ENCODE measurements at regions not wholly inside any gene's neighbourhood (a gene's known extent, or its start where the extent isn't known, plus 50 kb on each side); places are given as distances from the start of the nearest gene placed in this dataset.

DNA sequence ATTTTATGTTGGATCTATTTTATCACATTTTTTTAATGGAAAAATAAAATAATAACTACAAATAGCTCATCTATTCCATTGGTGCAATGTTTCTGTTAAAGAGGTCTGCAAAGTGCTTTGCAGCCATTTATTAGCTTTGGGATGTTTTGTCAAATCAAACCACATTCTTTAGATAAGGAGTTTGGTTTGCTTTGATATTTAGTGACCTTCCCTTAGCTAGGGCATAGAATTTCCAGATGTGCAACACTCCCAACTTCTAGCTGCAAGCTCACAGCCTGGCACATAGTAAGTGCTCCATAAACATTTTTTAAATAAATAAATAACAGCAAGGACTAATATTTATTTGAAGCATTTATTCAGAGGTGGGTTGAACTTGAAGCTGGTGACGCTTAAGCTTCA, 80.4 kb upstream of the ARHGAP29 start:
- H3K27me3 ChIP-seq (ENCODE audit: insufficient read depth, low read length), result no peaks in the 10 kb centered on the region
- H3K79me1 ChIP-seq (ENCODE audit: low read length), result peaks cover 3% of the 10 kb centered on the region
- no peak overlapping the region for H2BK12ac ChIP-seq (ENCODE audit: low read length)
- no peak overlapping the region for H3K4me2 ChIP-seq (ENCODE audit: low read length)
- H3K27ac ChIP-seq (ENCODE audit: low read depth, low read length), result no peak overlapping the region
- no peak overlapping the region for H3K14ac ChIP-seq (ENCODE audit: low read length)
- no peaks in the 10 kb centered on the region for H3K36me3 ChIP-seq (ENCODE audit: control insufficient read depth in 1 of 2, insufficient read depth in 2 of 2, low read length in 2 of 2)
- no peak overlapping the region for H4K8ac ChIP-seq (ENCODE audit: low read depth, low read length)
- no peak overlapping the region for H3K4me3 ChIP-seq (ENCODE audit: low read depth, low read length)
- H3K9ac ChIP-seq (ENCODE audit: low read length), result no peak overlapping the region
- H4K12ac ChIP-seq (ENCODE audit: low read depth, low read length), result no peak overlapping the region
- no peak overlapping the region for H2AK5ac ChIP-seq (ENCODE audit: low read length)
- H2BK5ac ChIP-seq (ENCODE audit: low read depth, low read length, poor library complexity), result no peak overlapping the region
- no peak overlapping the region for H2AFZ ChIP-seq (ENCODE audit: insufficient read depth, low read length, poor library complexity)
- H3K23ac ChIP-seq (ENCODE audit: low read length), result no peak overlapping the region
- no peak overlapping the region for H2BK120ac ChIP-seq (ENCODE audit: insufficient read depth, low read length, poor library complexity)
- H3K79me2 ChIP-seq (ENCODE audit: control insufficient read depth, insufficient read depth, low read length, poor library complexity), result no peaks in the 10 kb centered on the region
- no peak overlapping the region for H4K91ac ChIP-seq (ENCODE audit: low read depth, low read length)
- WGBS (ENCODE audit: extremely low coverage, insufficient coverage, insufficient read length), result no CpG with 5 or more reads among the region's 1 CpG
- peaks cover 1 to 4% of the 10 kb centered on the region in 2 experiments for H3K4me1 ChIP-seq (ENCODE audit: control insufficient read depth in 1 of 2, insufficient read depth in 2 of 2, low read length in 2 of 2)
- H3K4ac ChIP-seq (ENCODE audit: low read depth, low read length), result no peak overlapping the region
- no peaks in the 10 kb centered on the region for H3K9me3 ChIP-seq (ENCODE audit: insufficient read depth, low read depth, low read length)
- no peak overlapping the region for H3K18ac ChIP-seq (ENCODE audit: low read length)
- no peak for DNase-seq

- Histone ChIP-seq H3K79me2 (ENCODE audit: control insufficient read depth, insufficient read depth, low read length, poor library complexity) (no peaks in the 10 kb centered on the region), H3K4me1 (ENCODE audit: control insufficient read depth in 1 of 2, insufficient read depth in 2 of 2, low read length in 2 of 2) (peaks cover 0 to 2% of the 10 kb centered on the region in 2 experiments), H3K79me1 (ENCODE audit: low read length) (peaks cover 2% of the 10 kb centered on the region), H2BK12ac (ENCODE audit: low read length) (no peak overlapping the region), H2BK5ac (ENCODE audit: low read depth, low read length, poor library complexity) (no peak overlapping the region), H2AFZ (ENCODE audit: insufficient read depth, low read length, poor library complexity) (no peak overlapping the region), H3K9ac (ENCODE audit: low read length) (no peak overlapping the region), H3K27ac (ENCODE audit: low read depth, low read length) (no peak overlapping the region), H3K14ac (ENCODE audit: low read length) (no peak overlapping the region), H2BK120ac (ENCODE audit: insufficient read depth, low read length, poor library complexity) (no peak overlapping the region), H4K8ac (ENCODE audit: low read depth, low read length) (no peak overlapping the region), H3K36me3 (ENCODE audit: control insufficient read depth in 1 of 2, insufficient read depth in 2 of 2, low read length in 2 of 2) (no peaks in the 10 kb centered on the region), H4K12ac (ENCODE audit: low read depth, low read length) (no peak overlapping the region), H3K4ac (ENCODE audit: low read depth, low read length) (no peak overlapping the region), H3K4me2 (ENCODE audit: low read length) (no peak overlapping the region), H2AK5ac (ENCODE audit: low read length) (no peak overlapping the region), H3K23ac (ENCODE audit: low read length) (no peak overlapping the region), H4K91ac (ENCODE audit: low read depth, low read length) (no peak overlapping the region), H3K4me3 (ENCODE audit: low read depth, low read length) (no peak overlapping the region), H3K9me3 (ENCODE audit: insufficient read depth, low read depth, low read length) (no peaks in the 10 kb centered on the region), H3K18ac (ENCODE audit: low read length) (no peak overlapping the region), H3K27me3 (ENCODE audit: insufficient read depth, low read length) (no peaks in the 10 kb centered on the region)
- DNase-seq, result no peak
- no CpG with 5 or more reads among the region's 8 CpGs for WGBS (ENCODE audit: extremely low coverage, insufficient coverage, insufficient read length)
Observed at GRCh38 chr1:94316836-94317789, 79.7 kb upstream of the ARHGAP29 start.

DNA sequence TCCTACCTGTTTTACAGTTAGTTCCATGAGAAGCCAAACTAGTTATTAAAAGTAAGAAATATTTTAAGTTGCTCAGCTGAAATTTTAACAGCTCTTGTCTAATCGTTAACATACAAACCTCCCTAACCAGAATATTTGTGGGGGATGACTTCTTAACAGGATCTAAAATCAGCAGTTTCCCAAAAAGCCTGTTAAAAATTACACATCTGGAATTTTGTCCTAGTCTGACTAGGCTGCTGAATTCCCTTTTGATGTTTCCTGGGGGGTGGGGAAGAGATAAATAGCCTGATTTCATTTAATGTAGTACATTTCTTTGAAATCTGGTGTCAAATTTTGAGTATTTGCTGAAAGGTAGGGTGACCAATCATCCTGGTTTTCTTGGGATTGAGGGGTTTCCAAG, 78.8 kb upstream of the ARHGAP29 start:
- H3K79me1 ChIP-seq (ENCODE audit: low read length), result no peaks in the 10 kb centered on the region
- no peak overlapping the region for H3K4ac ChIP-seq (ENCODE audit: low read depth, low read length)
- no peak overlapping the region for H4K8ac ChIP-seq (ENCODE audit: low read depth, low read length)
- H2BK12ac ChIP-seq (ENCODE audit: low read length), result no peak overlapping the region
- H3K9me3 ChIP-seq (ENCODE audit: insufficient read depth, low read depth, low read length), result no peaks in the 10 kb centered on the region
- no peak overlapping the region for H3K27ac ChIP-seq (ENCODE audit: low read depth, low read length)
- no peak overlapping the region for H3K9ac ChIP-seq (ENCODE audit: low read length)
- H2AK5ac ChIP-seq (ENCODE audit: low read length), result no peak overlapping the region
- H4K12ac ChIP-seq (ENCODE audit: low read depth, low read length), result no peak overlapping the region
- H3K18ac ChIP-seq (ENCODE audit: low read length), result no peak overlapping the region
- H3K36me3 ChIP-seq (ENCODE audit: control insufficient read depth in 1 of 2, insufficient read depth in 2 of 2, low read length in 2 of 2), result no peaks in the 10 kb centered on the region
- peak overlapping the region; percentile 49 for H4K91ac ChIP-seq (ENCODE audit: low read depth, low read length)
- H2BK5ac ChIP-seq (ENCODE audit: low read depth, low read length, poor library complexity), result no peak overlapping the region
- H2BK120ac ChIP-seq (ENCODE audit: insufficient read depth, low read length, poor library complexity), result no peak overlapping the region
- H3K27me3 ChIP-seq (ENCODE audit: insufficient read depth, low read length), result no peaks in the 10 kb centered on the region
- H3K23ac ChIP-seq (ENCODE audit: low read length), result no peak overlapping the region
- H3K14ac ChIP-seq (ENCODE audit: low read length), result no peak overlapping the region
- no peak overlapping the region for H3K4me3 ChIP-seq (ENCODE audit: low read depth, low read length)
- no peak for DNase-seq
- H2AFZ ChIP-seq (ENCODE audit: insufficient read depth, low read length, poor library complexity), result no peak overlapping the region
- H3K4me2 ChIP-seq (ENCODE audit: low read length), result no peak overlapping the region
- no peaks in the 10 kb centered on the region for H3K79me2 ChIP-seq (ENCODE audit: control insufficient read depth, insufficient read depth, low read length, poor library complexity)
- WGBS (ENCODE audit: extremely low coverage, insufficient coverage, insufficient read length), result no CpG with 5 or more reads among the region's 1 CpG
- peaks cover 0 to 2% of the 10 kb centered on the region in 2 experiments for H3K4me1 ChIP-seq (ENCODE audit: control insufficient read depth in 1 of 2, insufficient read depth in 2 of 2, low read length in 2 of 2)

- Histone ChIP-seq H3K36me3 (ENCODE audit: control insufficient read depth in 1 of 2, insufficient read depth in 2 of 2, low read length in 2 of 2) (no peaks in the 10 kb centered on the region), H2BK120ac (ENCODE audit: insufficient read depth, low read length, poor library complexity) (no peak overlapping the region), H3K79me1 (ENCODE audit: low read length) (no peaks in the 10 kb centered on the region), H3K18ac (ENCODE audit: low read length) (no peak overlapping the region), H3K4me2 (ENCODE audit: low read length) (no peak overlapping the region), H3K9ac (ENCODE audit: low read length) (no peak overlapping the region), H3K27ac (ENCODE audit: low read depth, low read length) (no peak overlapping the region), H3K9me3 (ENCODE audit: insufficient read depth, low read depth, low read length) (no peaks in the 10 kb centered on the region), H3K79me2 (ENCODE audit: control insufficient read depth, insufficient read depth, low read length, poor library complexity) (no peaks in the 10 kb centered on the region), H4K91ac (ENCODE audit: low read depth, low read length) (no peak overlapping the region), H3K4me1 (ENCODE audit: control insufficient read depth in 1 of 2, insufficient read depth in 2 of 2, low read length in 2 of 2) (peaks cover 0 to 2% of the 10 kb centered on the region in 2 experiments), H3K23ac (ENCODE audit: low read length) (no peak overlapping the region), H3K4ac (ENCODE audit: low read depth, low read length) (no peak overlapping the region), H4K12ac (ENCODE audit: low read depth, low read length) (no peak overlapping the region), H3K14ac (ENCODE audit: low read length) (no peak overlapping the region), H2AK5ac (ENCODE audit: low read length) (no peak overlapping the region), H4K8ac (ENCODE audit: low read depth, low read length) (no peak overlapping the region), H2AFZ (ENCODE audit: insufficient read depth, low read length, poor library complexity) (no peak overlapping the region), H2BK12ac (ENCODE audit: low read length) (no peak overlapping the region), H2BK5ac (ENCODE audit: low read depth, low read length, poor library complexity) (no peak overlapping the region), H3K4me3 (ENCODE audit: low read depth, low read length) (no peak overlapping the region), H3K27me3 (ENCODE audit: insufficient read depth, low read length) (no peaks in the 10 kb centered on the region)
- no CpG with 5 or more reads among the region's 1 CpG for WGBS (ENCODE audit: extremely low coverage, insufficient coverage, insufficient read length)
- DNase-seq, result no peak
Observed at GRCh38 chr1:94315552-94316116, 78.2 kb upstream of the ARHGAP29 start.
